H1 (cell line): ENCODE measurements at regions not wholly inside any gene's neighbourhood (a gene's known extent, or its start where the extent isn't known, plus 50 kb on each side); places are given as distances from the start of the nearest gene placed in this dataset.

Experiments used
- CTCF ChIA-PET: fragments of 300-600 bp; sonication (Branson Sonifier 250); formaldehyde crosslinking; loops from one replicate; lab custom pipeline; 2021; ENCODE audit not compliant: partially characterized antibody; lab: Charles Lee
- POLR2A ChIA-PET: fragments of 300-600 bp; sonication (Branson Sonifier 250); formaldehyde crosslinking; loops from one replicate; lab custom pipeline; 2021; ENCODE audit warnings: inconsistent platforms; ENCODE audit not compliant: partially characterized antibody; lab: Charles Lee
- DNase-seq, 2 experiments: peaks; one replicate each; pipeline versions ENCODE4 v3.0.0 to v3.0.0-alpha.2; 2010 to 2022; ENCODE audit warnings: low spot score in 2 of 2, low read depth in 1 of 2, mixed read lengths in 1 of 2
- FAIRE-seq: peaks from 2 replicates; lab custom pipeline; 2011; peaks lifted over from hg19 to GRCh38; lab: Jason Lieb, UNC
- H2AFZ ChIP-seq: 2 replicates; pipeline ENCODE4 v1.8.1; 2012; ENCODE audit warnings: low read length, inconsistent platforms
- H2AK5ac ChIP-seq: 2 replicates; pipeline ENCODE4 v1.6.1; 2013; ENCODE audit warnings: low read depth, low read length
- H2BK120ac ChIP-seq: replicated peaks from 2 replicates; pipeline ENCODE3; 2013; ENCODE audit warnings: low read depth, low read length, inconsistent platforms
- H2BK12ac ChIP-seq: 2 replicates; pipeline ENCODE4 v1.6.1; 2013; ENCODE audit warnings: low read depth, low read length
- H2BK15ac ChIP-seq: 2 replicates; pipeline ENCODE4 v1.6.1; 2013; ENCODE audit warnings: low read length
- H2BK20ac ChIP-seq: 2 replicates; pipeline ENCODE4 v1.6.1; 2013; ENCODE audit warnings: low read length
- H2BK5ac ChIP-seq: 2 replicates; pipeline ENCODE4 v1.6.1; 2013; ENCODE audit warnings: low read depth, low read length
- H3K14ac ChIP-seq: 2 replicates; pipeline ENCODE4 v1.6.1; 2013; ENCODE audit warnings: inconsistent platforms; ENCODE audit not compliant: insufficient read length
- H3K18ac ChIP-seq: 2 replicates; pipeline ENCODE4 v1.6.1; 2013; ENCODE audit warnings: low read length; ENCODE audit errors: extremely low read depth
- H3K23ac ChIP-seq: 2 replicates; pipeline ENCODE4 v1.6.1; 2013; ENCODE audit warnings: inconsistent platforms; ENCODE audit not compliant: insufficient read length
- H3K23me2 ChIP-seq: 2 replicates; pipeline ENCODE4 v1.6.1; 2013; ENCODE audit warnings: low read depth, low read length
- H3K27ac ChIP-seq: 2 replicates; pipeline ENCODE4 v1.6.1; 2011; ENCODE audit warnings: low read depth, low read length, inconsistent platforms
- H3K27me3 ChIP-seq, 4 experiments: replicated peaks in 1 of 4; 1 replicate in 1 of 4; 2 replicates in 3 of 4; pipeline versions ENCODE4 v1.6.1 to v1.8.1; 2011 to 2013; ENCODE audit warnings: low read length in 3 of 4, mild to moderate bottlenecking in 3 of 4, inconsistent platforms in 2 of 4, mixed read lengths in 2 of 4, moderate library complexity in 1 of 4; ENCODE audit not compliant: control insufficient read depth in 3 of 4, insufficient read depth in 3 of 4; ENCODE audit errors: extremely low read depth in 1 of 4
- H3K36me3 ChIP-seq, 4 experiments: 2 replicates each; pipeline versions ENCODE4 v1.6.1 to v1.8.1; 2011 to 2013; ENCODE audit warnings: mild to moderate bottlenecking in 4 of 4, low read length in 3 of 4, moderate library complexity in 2 of 4, control low read depth in 1 of 4, inconsistent platforms in 1 of 4; ENCODE audit not compliant: insufficient read depth in 4 of 4, control insufficient read depth in 2 of 4
- H3K4ac ChIP-seq: replicated peaks from 2 replicates; pipeline ENCODE3; 2013; ENCODE audit warnings: low read length, low read depth, mixed read lengths, inconsistent platforms; ENCODE audit not compliant: insufficient read length
- H3K4me1 ChIP-seq, 4 experiments: replicated peaks in 1 of 4; 1 replicate in 1 of 4; 2 replicates in 3 of 4; pipeline versions ENCODE4 v1.6.1 to v1.8.1; 2011 to 2013; ENCODE audit warnings: low read length in 3 of 4, inconsistent platforms in 2 of 4, mixed read lengths in 1 of 4; ENCODE audit not compliant: insufficient read depth in 4 of 4, control insufficient read depth in 3 of 4
- H3K4me2 ChIP-seq, 2 experiments: 2 replicates each; pipeline versions ENCODE4 v1.6.1 to v1.8.1; 2011 to 2013; ENCODE audit warnings: low read depth in 2 of 2, low read length in 2 of 2, control low read depth in 1 of 2, inconsistent platforms in 1 of 2, mild to moderate bottlenecking in 1 of 2; ENCODE audit not compliant: insufficient read depth in 1 of 2
- H3K4me3 ChIP-seq, 4 experiments: fragments of 200-600, 300-600 bp in 1 of 4; sonication (generic), shearing (Covaris generic), sonication (Bioruptor Twin) in 1 of 4; 2 replicates each; pipeline versions ENCODE4 v1.5.1 to v1.8.1; 2011 to 2016; ENCODE audit warnings: low read length in 4 of 4, low read depth in 3 of 4, control low read depth in 2 of 4, inconsistent platforms in 2 of 4, mild to moderate bottlenecking in 2 of 4, mixed read lengths in 1 of 4, moderate library complexity in 1 of 4; ENCODE audit not compliant: insufficient read depth in 2 of 4; ENCODE audit errors: extremely low read depth in 1 of 4
- H3K56ac ChIP-seq: replicated peaks from 2 replicates; pipeline ENCODE3; 2013; ENCODE audit warnings: low read depth, mild to moderate bottlenecking, mixed read lengths, low read length, inconsistent platforms; ENCODE audit not compliant: insufficient read length
- H3K79me1 ChIP-seq: 2 replicates; pipeline ENCODE4 v1.6.1; 2013; ENCODE audit warnings: low read depth, low read length, control low read depth
- H3K79me2 ChIP-seq, 2 experiments: 2 replicates each; pipeline versions ENCODE4 v1.6.1 to v1.8.1; 2012 to 2013; ENCODE audit warnings: low read length in 2 of 2, mild to moderate bottlenecking in 2 of 2, inconsistent platforms in 1 of 2; ENCODE audit not compliant: insufficient read depth in 2 of 2, control insufficient read depth in 1 of 2
- H3K9ac ChIP-seq, 4 experiments: replicated peaks in 1 of 4; 1 replicate in 1 of 4; 2 replicates in 3 of 4; pipeline versions ENCODE4 v1.6.1 to v1.8.1; 2011 to 2013; ENCODE audit warnings: low read depth in 3 of 4, low read length in 3 of 4, control low read depth in 2 of 4, mild to moderate bottlenecking in 2 of 4, moderate library complexity in 2 of 4, inconsistent platforms in 1 of 4; ENCODE audit errors: extremely low read depth in 1 of 4
- H3K9me3 ChIP-seq, 2 experiments: 2 replicates each; pipeline versions ENCODE4 v1.6.1 to v1.8.1; 2012 to 2013; ENCODE audit warnings: mild to moderate bottlenecking in 2 of 2, moderate library complexity in 2 of 2, control low read depth in 1 of 2, inconsistent platforms in 1 of 2, low read depth in 1 of 2, low read length in 1 of 2, mixed read lengths in 1 of 2; ENCODE audit not compliant: insufficient read depth in 2 of 2
- H4K20me1 ChIP-seq, 2 experiments: replicated peaks in 1 of 2; 2 replicates each; pipeline versions ENCODE3 to v1.8.1; 2011 to 2013; ENCODE audit warnings: inconsistent platforms in 2 of 2, low read length in 2 of 2, mild to moderate bottlenecking in 1 of 2; ENCODE audit not compliant: insufficient read depth in 2 of 2, control insufficient read depth in 1 of 2
- H4K5ac ChIP-seq: 2 replicates; pipeline ENCODE4 v1.6.1; 2013; ENCODE audit warnings: low read length, low read depth, mixed read lengths, inconsistent platforms; ENCODE audit not compliant: insufficient read length
- H4K8ac ChIP-seq: 2 replicates; pipeline ENCODE4 v1.8.0; 2013; ENCODE audit warnings: mild to moderate bottlenecking, moderate library complexity, low read length, inconsistent platforms; ENCODE audit not compliant: insufficient read depth; ENCODE audit errors: extremely low read depth
- H4K91ac ChIP-seq: replicated peaks from 2 replicates; pipeline ENCODE3; 2013; ENCODE audit warnings: low read length, mixed read lengths, inconsistent platforms; ENCODE audit not compliant: insufficient read length
- BACH1 ChIP-seq: IDR thresholded peaks from 2 replicates; pipeline ENCODE4 v1.6.1; 2012; ENCODE audit warnings: low read length, improper control_type of control experiment
- CTCF ChIP-seq, 3 experiments: IDR thresholded peaks; 1 replicate in 2 of 3; 2 replicates in 1 of 3; pipeline versions ENCODE4 v1.5.1 to v1.6.1; 2011; ENCODE audit warnings: low read length in 3 of 3, mild to moderate bottlenecking in 3 of 3, inconsistent platforms in 2 of 3, low read depth in 1 of 3, moderate library complexity in 1 of 3; ENCODE audit not compliant: insufficient read depth in 1 of 3; ENCODE audit errors: control extremely low read depth in 1 of 3
- POLR2A ChIP-seq, 2 experiments: IDR thresholded peaks; 1 replicate in 1 of 2; 2 replicates in 1 of 2; pipeline ENCODE4 v1.6.1; 2011; ENCODE audit warnings: low read depth in 2 of 2, low read length in 2 of 2, mild to moderate bottlenecking in 2 of 2; ENCODE audit errors: control extremely low read depth in 1 of 2
- RAD21 ChIP-seq, 2 experiments: IDR thresholded peaks in 1 of 2; conservative IDR thresholded peaks in 1 of 2; 2 replicates each; pipeline ENCODE4 v1.6.1; 2011; ENCODE audit warnings: low read depth in 2 of 2, low read length in 2 of 2, improper control_type of control experiment in 1 of 2, inconsistent platforms in 1 of 2, mild to moderate bottlenecking in 1 of 2, moderate library complexity in 1 of 2
- SUZ12 ChIP-seq: fragments of 200-600 bp; sonication (generic); IDR thresholded peaks from 2 replicates; pipeline ENCODE4 v1.6.1; 2012; ENCODE audit warnings: mild to moderate bottlenecking, inconsistent platforms, low read length, moderate library complexity, mixed read lengths
- WGBS, 2 experiments: shearing (Covaris generic) in 1 of 2; methylation state at CpG; one replicate each; pipeline versions ENCODE4 v1.1.6 to v1.1.7; 2013 to 2015; ENCODE audit warnings: low lambda C conversion rate in 2 of 2, mixed read lengths in 2 of 2, inconsistent platforms in 1 of 2, low coverage in 1 of 2, missing lambda C conversion rate in 1 of 2; ENCODE audit not compliant: insufficient replicate concordance in 2 of 2, insufficient coverage in 1 of 2, insufficient read length in 1 of 2; ENCODE audit errors: extremely low coverage in 1 of 2, missing lambda C conversion rate in 1 of 2; 5-methylcytosine and 5-hydroxymethylcytosine counted together

- Histone ChIP-seq H3K27ac (no peak overlapping the region), H2BK5ac (no peak overlapping the region), H3K79me1 (no peaks in the 10 kb centered on the region), H2AK5ac (no peak overlapping the region), H3K9me3 (peaks cover 13 to 56% of the 10 kb centered on the region in 2 experiments; a peak in 3 of 4 replicates), H4K91ac (no peak overlapping the region), H4K5ac (no peak overlapping the region), H2AFZ (no peak overlapping the region), H3K23me2 (no peaks in the 10 kb centered on the region), H2BK15ac (no peak overlapping the region), H3K18ac (no peak overlapping the region), H3K9ac (no peak overlapping the region), H3K4me3 (no peak overlapping the region), H3K56ac (no peak overlapping the region), H4K8ac (no peak overlapping the region), H3K36me3 (no peaks in the 10 kb centered on the region), H3K4ac (no peak overlapping the region), H3K4me1 (no peaks in the 10 kb centered on the region), H3K79me2 (no peaks in the 10 kb centered on the region), H3K23ac (no peak overlapping the region), H3K14ac (no peak overlapping the region), H2BK120ac (no peak overlapping the region), H3K4me2 (no peak overlapping the region), H2BK12ac (no peak overlapping the region), H3K27me3 (peaks cover 15 to 72% (median 38%) of the 10 kb centered on the region in 4 experiments), H4K20me1 (no peaks in the 10 kb centered on the region), H2BK20ac (no peak overlapping the region)
- POLR2A ChIA-PET, result no interaction called here
- no peak for FAIRE-seq
- peak in 1 of 2 experiments; percentile 92 for DNase-seq
- CTCF ChIA-PET, result interaction anchor here (0.6 to 1.4 kb wide), 8 partner anchors 14 to 187 kb away, joined by 3 to 5 read pairs (median 3); no protein-coding TSS in a partner anchor
- WGBS, 2 experiments, result 51% methylated on average over 4 of the region's 4 CpGs; no CpG with 5 or more reads in 1 of the 2 experiments
- peak; percentile 65 to 70 (median 67) for TF ChIP-seq CTCF (IDR thresholded peaks at IDR 0.05; ENCODE audit: control extremely low read depth in 1 of 3, insufficient read depth in 1 of 3, low read depth in 1 of 3, low read length in 3 of 3)
- TF ChIP-seq BACH1, result no peak
- no peak for TF ChIP-seq POLR2A (IDR thresholded peaks at IDR 0.05; ENCODE audit: control extremely low read depth in 1 of 2, low read depth in 2 of 2, low read length in 2 of 2)
- peak; percentile 25 to 44; a peak in 1 of 4 replicates for TF ChIP-seq RAD21 (IDR thresholded peaks at IDR 0.05 in 1 of 2, conservative IDR thresholded peaks at IDR 0.05 in 1 of 2; ENCODE audit: low read depth in 2 of 2, low read length in 2 of 2)
- TF ChIP-seq SUZ12, result no peak
Observed at GRCh38 chr22:22770280-22770871, 117.2 kb upstream of the IGLL5 start.
